A172 (cell line): ENCODE measurements at regions not wholly inside any gene's neighbourhood (a gene's known extent, or its start where the extent isn't known, plus 50 kb on each side); places are given as distances from the start of the nearest gene placed in this dataset.

ENCODE experiments used
- DNase-seq: peaks from one replicate; pipeline ENCODE4 v3.0.0-alpha.2; 2015; ENCODE audit warnings: low spot score

DNA sequence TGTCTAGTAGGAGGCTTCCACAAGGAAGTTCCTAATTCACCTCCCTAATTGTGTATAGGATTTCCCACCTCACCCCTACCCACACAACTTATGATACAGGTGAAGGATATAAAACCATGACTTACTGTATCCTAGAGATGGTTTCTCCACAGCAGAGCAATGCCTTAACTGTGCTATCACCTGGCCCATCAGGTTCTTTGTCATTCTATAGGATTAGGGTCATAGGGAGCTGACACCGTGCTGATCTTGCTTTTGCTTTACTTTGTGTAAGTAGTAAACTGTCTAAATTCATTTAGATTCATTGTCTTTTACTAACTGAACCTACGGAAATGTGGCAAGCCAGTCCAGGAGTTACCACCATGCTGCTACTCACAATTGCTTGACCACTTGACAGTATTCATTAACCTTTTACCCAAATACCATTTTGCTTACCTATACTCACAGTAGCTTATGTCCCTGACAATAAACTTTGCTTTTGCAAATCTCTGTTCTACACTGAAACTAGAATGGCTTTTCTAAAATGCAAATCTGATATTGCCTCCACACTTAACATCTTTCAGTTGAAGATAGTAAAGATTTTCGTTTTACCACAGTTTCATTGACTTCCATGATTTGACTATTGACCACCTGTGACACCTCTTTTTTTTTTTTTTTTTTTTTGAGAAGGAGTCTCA, 147.6 kb downstream of the IFI44 start:
- no peak for DNase-seq

DNA sequence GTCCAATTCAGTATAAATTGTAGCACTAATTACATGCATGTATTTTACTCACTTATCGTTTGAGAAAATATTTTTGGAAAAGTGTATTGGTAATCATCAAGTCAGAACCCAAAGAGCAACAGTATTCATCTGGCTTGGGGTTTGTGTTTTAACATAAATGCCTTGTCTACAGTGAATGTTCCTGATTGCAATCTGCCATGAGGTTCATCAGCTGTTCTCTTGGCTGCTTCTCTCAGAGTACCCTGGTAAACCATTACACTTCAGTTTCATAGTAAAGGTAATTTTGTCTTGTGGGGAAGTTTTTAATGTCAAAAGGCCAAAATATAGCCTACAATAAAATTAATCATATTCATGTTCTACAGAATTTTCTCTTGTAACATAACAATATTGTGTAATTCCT, 150.3 kb downstream of the IFI44 start:
- no peak for DNase-seq

DNA sequence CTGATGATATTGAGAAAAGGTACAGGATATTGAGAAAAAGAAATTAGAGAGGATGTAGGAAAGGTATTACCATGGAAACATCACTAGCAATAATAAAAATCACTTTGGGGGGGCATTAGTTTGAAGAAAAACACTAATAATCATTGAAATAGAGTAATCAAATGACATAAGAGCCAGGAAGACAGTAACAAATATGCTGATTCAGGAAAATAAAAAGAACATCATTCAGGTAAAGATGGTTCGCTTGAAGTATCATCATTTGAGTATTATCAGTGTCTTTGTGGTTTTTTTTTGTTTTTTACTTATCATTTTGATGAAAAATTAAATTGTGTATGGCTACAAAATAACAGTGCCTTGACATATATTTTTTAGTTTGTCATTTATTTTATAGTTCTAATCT, 164.5 kb downstream of the IFI44 start:
- no peak for DNase-seq

GRCh38 chr1:78825561-78825960, 175.9 kb downstream of the IFI44 start:
- DNase-seq: no peak

GRCh38 chr1:78829644-78830043, 176.9 kb downstream of the ADGRL4 start:
- DNase-seq: no peak

DNA sequence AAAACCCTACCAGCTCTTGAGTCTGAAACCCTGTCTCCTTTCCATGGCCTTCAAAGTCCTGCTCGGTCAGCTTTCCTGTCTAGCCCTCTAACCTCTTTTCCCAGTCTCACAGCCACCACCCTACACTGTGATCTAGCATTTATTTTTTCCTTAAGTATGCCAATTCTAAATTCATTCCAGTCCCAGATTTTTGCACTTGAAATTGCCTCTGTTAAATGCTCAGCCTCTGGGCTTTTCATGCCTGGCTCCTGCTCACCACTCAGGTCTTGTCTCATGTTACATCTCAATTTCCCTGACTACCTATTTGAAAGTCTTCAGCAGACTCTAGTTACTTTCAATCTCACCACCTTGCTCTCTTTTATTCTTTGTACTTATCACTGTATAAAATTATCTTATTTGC, 176.2 kb downstream of the ADGRL4 start:
- DNase-seq: no peak

- peak; percentile 92 for DNase-seq
Observed at GRCh38 chr1:78831731-78832360, 174.7 kb downstream of the ADGRL4 start.

DNA sequence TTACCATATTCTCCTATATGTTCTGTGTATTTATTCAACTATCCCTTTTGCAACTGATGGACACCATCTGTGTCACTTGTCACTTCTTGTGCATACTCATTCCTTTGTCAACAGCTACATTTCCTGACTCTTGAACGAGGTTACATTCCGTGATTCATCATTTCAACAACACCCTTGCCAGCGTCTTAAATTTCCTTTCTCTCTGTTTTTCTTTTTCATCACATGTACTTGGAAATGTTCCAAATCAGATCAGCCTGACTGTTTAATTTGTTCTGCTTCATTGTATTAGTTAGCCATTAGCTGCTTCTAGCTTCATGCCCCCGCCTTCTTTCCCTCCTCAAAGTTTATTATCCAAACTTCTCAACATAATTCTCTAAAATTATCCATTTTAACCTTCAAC, 173.0 kb downstream of the ADGRL4 start:
- peak; percentile 73 for DNase-seq

DNA sequence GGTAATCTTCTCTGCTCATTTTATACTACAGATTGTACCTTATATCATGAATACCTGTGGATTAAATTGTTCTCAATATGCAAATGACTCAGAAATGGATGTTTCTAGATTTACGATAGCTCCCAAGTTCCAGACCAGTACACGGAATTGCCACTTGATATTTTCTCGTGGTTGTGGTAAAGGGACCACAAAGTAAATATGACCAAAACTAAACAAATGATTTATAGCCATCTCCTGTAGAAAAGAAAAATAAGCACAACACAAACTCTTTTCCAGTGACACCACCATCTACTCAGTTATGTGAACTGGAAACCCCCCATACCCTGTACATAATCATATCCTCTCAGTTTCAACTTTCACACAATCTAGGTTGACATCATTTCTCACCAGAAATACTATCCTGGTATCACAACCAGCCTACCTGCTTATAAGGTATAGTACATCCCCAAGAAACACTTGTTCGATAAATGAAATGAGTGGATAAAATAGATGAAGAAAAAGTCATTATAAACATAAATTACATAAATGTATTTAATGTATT, 172.3 kb downstream of the ADGRL4 start:
- DNase-seq: no peak

GRCh38 chr1:78836726-78837125, 169.8 kb downstream of the ADGRL4 start:
- no peak for DNase-seq

- peak; percentile 25 for DNase-seq
Observed at GRCh38 chr1:78839704-78840277, 166.7 kb downstream of the ADGRL4 start.
